ENCODE measurements at regions not wholly inside any gene's neighbourhood (a gene's known extent, or its start where the extent isn't known, plus 50 kb on each side); places are given as distances from the start of the nearest gene placed in this dataset.
"Not testable (repeated sequence)": the region's sequence is repeated elsewhere in the genome, so short reads cannot be mapped to it uniquely, and the experiment has no call there.

DNA sequence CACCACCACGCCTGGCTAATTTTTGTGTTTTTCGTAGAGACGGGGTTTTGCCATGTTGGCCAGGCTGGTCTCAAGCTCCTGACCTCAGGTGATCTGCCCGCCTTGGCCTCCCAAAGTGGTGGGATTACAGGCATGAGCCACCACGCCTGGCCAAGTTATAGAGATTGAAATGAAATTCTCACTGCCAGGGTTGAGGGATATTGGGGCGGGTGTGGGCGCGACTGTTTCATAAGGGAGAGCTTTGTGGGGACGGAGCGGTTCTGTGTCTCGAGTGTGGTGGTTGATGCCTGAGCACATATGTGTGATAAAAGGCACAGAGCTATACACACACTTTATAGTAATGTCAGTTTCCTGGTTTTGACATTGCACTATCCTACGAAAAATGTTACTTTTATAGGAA is 361.0 kb upstream of the HS6ST1 start:
- DNase-seq: not testable (repeated sequence)

DNA sequence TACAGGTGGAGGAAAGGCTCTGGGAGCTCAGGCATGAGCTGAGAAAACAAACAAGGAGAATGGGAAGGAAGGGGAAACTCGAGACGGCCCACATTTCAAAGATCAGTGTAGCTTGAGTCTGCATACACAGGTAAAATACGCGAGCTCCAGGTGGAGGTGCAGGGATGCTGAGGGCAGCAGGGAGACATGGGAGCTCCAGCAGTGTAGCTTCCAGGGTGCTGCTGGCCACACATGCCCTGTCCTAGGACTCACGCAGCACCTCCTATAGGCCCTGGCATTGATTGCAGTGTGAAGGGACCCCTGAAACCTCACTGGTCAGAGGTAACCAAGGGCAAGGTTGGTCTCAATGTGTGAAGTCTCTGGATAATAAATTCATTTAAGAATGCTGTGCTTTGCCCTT is 362.8 kb upstream of the HS6ST1 start:
- DNase-seq: no peak

DNA sequence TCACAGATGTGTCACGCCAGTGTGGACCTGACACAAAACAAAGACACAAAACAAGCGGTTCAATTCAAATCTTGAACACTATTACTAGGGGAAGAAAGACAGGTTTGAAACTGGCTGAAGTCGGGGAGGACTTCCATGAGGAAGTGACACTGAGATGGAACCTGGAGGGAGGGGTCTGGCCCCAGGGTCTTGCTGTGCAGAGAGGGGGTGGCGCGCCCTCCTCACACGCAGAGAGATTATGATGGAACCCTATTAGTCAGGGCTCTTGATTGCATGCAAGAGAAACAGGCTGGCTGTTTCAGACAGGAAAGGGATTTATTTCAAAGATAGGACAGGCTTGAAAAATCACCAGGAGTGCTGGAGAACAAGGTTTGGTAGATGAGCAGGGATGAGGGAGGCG is 363.6 kb upstream of the HS6ST1 start:
- DNase-seq: no peak

- no peak for DNase-seq
Observed at GRCh38 chr2:128682729-128683284, 364.1 kb upstream of the HS6ST1 start.

DNA sequence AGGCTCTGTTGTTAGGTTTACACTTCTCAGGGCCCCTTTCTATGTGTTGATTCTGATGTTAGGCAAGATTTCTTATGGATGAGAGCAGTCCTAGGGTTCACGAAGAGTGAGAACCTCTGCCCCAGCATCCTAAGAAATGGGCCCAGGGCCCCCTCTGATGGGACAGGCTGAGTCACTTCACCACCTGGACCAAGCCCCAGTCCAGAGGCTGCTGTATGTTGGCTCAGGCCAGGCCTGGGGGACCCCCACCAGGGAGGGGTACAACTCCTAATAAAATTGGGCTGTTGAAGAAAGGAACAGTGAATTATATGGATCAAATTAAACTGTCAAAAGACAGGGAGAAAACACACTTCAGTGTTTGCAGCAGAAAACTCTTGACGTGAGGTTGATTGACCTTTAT is 365.9 kb upstream of the HS6ST1 start:
- no peak for DNase-seq

DNA sequence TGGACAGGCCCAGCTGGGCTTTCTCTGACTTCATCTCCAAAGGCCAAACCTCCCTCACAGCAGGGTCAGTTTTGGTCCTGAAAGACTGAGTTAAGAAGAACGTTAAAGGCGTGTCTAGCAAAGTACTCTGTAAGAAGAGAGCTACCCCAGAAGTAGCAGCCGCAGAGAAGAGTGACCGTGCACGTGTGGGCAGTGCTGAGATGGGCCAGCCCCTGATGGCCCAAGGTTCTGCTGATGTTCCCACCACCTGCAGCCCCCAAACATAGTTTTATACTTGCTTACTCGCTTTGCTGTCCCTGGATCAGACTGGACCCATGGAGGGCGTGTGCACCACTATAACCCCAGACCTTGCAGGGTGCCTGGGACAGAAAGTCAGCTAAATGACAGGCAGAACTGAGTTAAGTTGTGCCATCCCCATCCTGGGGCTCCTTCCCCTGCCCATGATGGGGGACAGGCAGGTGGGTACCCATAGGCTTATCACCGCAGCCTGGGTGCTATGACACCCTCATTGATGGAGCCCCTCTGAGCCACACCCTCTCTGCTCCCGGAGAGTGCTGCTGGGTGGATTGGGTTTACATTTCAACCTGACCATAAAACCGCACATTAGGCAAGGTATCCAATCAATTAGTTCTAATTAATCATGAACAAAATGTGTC is 367.3 kb upstream of the HS6ST1 start:
- DNase-seq: no peak

DNA sequence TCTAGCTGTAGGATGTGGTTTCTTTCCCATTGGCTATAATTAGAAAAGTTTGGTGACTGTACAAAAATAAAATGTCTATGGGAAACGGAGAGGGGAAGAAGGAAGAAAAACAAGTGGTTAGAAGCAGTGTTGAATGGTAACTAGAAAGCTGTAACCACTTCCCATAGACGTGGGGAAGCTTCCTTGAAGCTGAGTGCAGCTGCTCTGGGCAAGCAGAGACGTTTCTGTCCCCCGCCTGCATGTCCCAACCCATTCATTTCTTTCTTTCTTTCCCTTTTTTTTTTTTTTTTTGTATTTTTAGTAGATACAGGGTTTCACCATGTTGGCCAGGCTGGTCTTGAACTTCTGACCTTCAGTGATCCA is 367.8 kb upstream of the HS6ST1 start:
- DNase-seq: no peak

DNA sequence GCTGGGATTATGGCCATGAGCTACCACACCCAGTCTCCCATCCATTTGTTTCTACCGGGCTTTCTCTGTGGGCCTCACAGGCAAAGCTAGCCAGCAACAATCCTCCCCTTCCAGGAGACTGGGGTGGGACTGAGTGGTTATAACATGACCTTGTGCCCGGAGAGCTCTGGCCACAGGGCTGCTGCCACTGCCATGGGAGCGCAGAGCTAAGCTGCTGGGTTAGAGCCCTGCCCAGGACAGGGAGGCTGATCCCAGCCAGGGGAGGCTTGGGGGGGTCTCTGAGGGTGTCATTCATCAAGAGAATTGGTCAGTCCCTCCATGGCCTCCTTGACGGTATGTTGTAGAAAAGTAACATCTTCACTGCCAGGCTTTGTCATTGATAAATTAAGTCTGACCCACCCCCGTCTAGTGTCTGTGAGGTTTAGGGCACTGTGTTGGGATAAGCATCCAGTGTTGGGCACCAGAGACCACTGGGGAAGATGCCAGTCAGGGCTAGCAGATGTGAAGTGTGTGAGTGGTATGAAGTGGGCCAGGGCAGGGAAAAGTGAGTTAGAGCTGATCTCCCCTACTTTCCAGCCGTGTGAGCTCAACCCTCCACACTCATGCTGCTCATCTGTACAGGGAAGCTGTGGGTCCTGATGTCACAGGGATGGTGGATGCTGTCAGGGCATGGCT is 368.4 kb upstream of the HS6ST1 start:
- no peak for DNase-seq

DNA sequence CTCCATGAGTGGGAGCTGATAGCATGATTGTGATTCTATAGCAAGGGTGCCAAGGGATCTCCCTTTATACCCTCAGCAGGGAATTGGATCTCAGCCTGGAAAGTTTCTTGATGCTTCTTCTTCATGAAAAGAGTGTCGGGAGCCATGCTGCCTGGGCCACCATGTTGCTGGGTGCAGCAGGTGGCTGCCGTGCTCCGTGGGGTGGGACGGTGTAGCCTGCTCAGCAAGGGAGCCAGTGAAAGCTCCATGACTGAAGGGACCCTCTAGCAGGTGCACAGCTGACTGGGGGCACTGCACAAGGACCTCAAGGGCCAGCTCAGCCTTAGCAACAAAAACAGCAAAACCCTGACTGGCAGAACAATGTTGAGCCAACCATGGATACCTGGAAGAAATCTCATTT is 368.9 kb upstream of the HS6ST1 start:
- DNase-seq: no peak

DNA sequence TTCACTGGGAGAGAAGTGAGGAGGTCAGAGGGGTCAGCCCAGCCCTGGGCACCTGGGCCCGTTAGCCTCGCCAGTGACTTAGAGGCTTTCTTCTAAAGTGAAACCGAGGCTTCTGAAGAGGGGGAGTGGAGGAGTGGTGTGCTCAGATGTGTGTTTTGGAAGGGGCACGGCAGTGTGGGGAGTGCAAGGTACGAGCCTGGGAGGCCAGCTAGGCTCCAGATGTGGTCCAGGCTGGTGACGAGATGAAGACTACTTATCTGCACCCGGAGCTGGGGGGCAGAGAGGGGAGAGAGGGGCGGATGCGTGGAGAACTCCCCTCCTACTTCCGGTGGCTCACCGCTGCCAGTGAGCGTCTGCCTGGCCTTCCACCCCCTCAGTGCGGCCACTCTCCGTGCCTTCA is 371.3 kb upstream of the HS6ST1 start:
- no peak for DNase-seq

GRCh38 chr2:128690431-128690830 is 371.8 kb upstream of the HS6ST1 start:
- DNase-seq: no peak

DNA sequence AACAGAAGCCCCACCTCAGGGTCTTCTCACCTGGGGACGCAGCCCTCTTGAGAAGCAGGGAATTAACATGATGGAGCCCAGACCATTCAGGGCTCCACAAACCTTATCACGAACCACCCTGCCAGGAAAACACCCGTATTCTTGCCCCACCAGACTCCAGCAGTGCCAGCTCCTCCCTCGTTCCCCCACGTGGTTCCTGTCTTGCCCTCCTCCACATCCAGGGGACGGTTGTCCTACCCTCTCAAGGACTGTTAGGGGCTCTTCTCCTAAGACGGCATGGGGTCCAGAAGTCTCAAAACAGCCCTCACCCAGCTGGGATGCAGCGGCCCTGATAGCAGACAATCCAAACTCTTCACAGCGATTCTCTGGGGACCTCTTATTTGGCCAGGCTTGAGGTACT is 372.2 kb upstream of the HS6ST1 start:
- DNase-seq: no peak

- DNase-seq: no peak
Observed at GRCh38 chr2:128691526-128691925, 372.9 kb upstream of the HS6ST1 start.

GRCh38 chr2:128692895-128693742 is 374.5 kb upstream of the HS6ST1 start:
- no peak for DNase-seq

GRCh38 chr2:128693743-128694029 is 375.0 kb upstream of the HS6ST1 start:
- no peak for DNase-seq

DNA sequence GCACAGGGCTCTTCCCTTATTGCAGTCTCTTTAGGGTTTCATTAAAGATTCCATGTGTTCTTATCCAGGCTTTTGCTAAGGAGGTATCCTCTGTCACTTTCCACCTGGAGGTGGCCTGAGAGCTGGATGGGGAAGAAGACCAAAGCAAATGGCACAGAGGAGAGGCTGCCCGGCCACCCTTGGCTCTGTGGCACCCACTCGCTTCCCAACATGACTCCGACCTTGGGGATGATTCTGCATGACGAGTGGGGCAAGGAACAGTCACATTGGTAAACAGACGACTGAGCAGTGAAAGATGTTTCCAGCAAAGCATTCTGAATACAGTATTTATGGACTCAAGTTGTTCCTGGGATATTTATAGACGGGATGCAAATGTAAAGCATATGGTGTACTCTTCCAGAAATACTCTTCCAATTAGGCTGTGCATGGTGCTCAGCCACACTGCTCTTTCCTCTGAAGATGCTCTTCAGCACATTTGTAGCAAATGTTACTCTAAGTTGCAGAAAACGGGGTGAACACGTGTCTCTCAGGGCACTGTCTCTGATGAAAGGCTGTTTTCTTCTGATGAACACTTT is 377.1 kb upstream of the HS6ST1 start:
- no peak for DNase-seq

GRCh38 chr2:128696421-128696820 is 377.8 kb upstream of the HS6ST1 start:
- no peak for DNase-seq

DNA sequence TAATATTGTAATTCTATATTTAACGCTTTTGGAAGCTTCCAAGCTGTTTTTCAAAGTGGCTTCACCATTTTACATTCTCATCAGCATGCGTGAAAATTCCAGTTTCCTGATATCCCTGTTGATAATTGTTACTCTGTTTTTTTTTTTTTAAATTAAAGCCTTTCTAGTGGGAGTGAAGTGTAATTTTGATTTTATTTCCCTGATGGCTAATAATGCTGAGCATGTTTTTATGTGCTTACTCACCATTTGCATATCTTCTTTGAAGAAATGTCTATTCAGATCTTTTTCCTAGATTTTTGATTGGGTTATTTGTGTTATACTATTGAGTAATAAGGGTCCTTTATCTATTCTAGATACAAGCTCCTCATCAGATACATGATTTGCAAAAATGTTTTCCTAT is 382.8 kb upstream of the HS6ST1 start:
- DNase-seq: no peak

DNA sequence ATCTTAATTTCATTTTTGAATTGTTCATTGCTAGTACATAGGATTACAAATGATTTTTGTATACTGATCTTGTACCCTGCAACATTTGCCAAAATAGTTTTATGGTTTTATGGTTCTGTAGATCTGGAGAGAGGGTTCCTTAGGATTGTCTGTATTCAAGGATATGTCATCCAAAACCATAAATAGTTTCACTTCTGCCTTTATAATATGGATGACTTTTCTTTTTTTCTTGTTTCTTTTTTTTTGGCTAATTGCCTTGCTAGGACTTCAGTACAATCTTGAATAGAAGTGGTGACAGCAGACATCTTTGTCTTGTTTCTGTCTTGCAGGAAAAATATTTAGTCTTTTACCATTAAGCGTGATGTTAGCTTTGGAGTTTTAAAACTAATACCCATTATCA is 383.9 kb upstream of the HS6ST1 start:
- no peak for DNase-seq

- no peak for DNase-seq
Observed at GRCh38 chr2:128708106-128708816, 389.6 kb upstream of the HS6ST1 start.

GRCh38 chr2:128710242-128710641 is 391.6 kb upstream of the HS6ST1 start:
- no peak for DNase-seq

DNA sequence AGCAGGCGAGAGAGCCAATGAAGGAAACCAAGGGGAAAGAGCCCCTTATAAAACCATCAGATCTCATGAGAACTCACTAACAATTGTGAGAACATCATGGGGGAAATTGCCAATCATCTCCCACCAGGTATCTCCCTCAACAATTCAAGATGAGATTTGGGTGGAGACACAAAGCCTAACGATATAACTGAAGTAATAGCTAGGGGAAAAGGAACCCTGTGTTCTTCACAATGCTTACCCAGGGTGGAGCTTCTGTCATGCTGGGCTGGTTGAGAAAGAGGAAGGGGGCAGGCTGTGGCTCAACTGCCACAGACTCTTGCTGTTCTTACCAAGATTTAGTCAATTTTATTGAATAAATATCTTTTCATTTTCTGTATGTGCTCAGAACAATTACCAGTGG is 392.1 kb upstream of the HS6ST1 start:
- no peak for DNase-seq

- no peak for DNase-seq
Observed at GRCh38 chr2:128714285-128714684, 395.6 kb upstream of the HS6ST1 start.

Measured in activated CD4-positive, CD25-positive, alpha-beta regulatory T cell (primary cell).